IMR-90 (cell line): ENCODE measurements at regions not wholly inside any gene's neighbourhood (a gene's known extent, or its start where the extent isn't known, plus 50 kb on each side); places are given as distances from the start of the nearest gene placed in this dataset.
"Not testable (repeated sequence)": the region's sequence is repeated elsewhere in the genome, so short reads cannot be mapped to it uniquely, and the experiment has no call there.

Experiments
- ATAC-seq: fragments of 200-7000 bp; cut with Tn5 transposase; 2 replicates; pipeline ENCODE4 v1.9.1; 2020; ENCODE audit warnings: low read depth, mild to moderate bottlenecking, moderate library complexity
- BruUV-seq: library from RNA; stranded (reverse); fragments of 400-500 nt; replicated peaks from 2 replicates; lab custom pipeline; 2021; lab: Mats Ljungman, UMichigan
- CTCF ChIA-PET: fragments of 300-600 bp; formaldehyde crosslinking; extraction: SDS; loops from one replicate; lab custom pipeline; 2021; ENCODE audit warnings: antibody characterized with exemption; lab: Yijun Ruan, JAX
- POLR2A ChIA-PET: fragments of 300-600 bp; sonication (Branson Sonifier 250); formaldehyde crosslinking; loops from one replicate; lab custom pipeline; 2022; ENCODE audit warnings: antibody characterized with exemption; ENCODE audit not compliant: unreplicated experiment; lab: Charles Lee
- DNase-seq: peaks from one replicate; pipeline ENCODE4 v3.0.0; 2013
- H2AFZ ChIP-seq: replicated peaks from 2 replicates; pipeline ENCODE3; 2013; ENCODE audit warnings: low read length, mild to moderate bottlenecking; ENCODE audit not compliant: poor library complexity
- H2AK5ac ChIP-seq: 2 replicates; pipeline ENCODE4 v1.6.1; 2013; ENCODE audit warnings: low read depth, low read length, inconsistent platforms
- H2AK9ac ChIP-seq: replicated peaks from 2 replicates; pipeline ENCODE3; 2013; ENCODE audit warnings: mild to moderate bottlenecking, low read depth, low read length, moderate library complexity; ENCODE audit not compliant: poor library complexity
- H2BK120ac ChIP-seq: 2 replicates; pipeline ENCODE4 v1.6.1; 2013; ENCODE audit warnings: low read depth, low read length, inconsistent platforms
- H2BK15ac ChIP-seq: 3 replicates; pipeline ENCODE4 v1.6.1; 2013; ENCODE audit warnings: low read depth, low read length, inconsistent platforms
- H2BK20ac ChIP-seq: 2 replicates; pipeline ENCODE4 v1.6.1; 2013; ENCODE audit warnings: low read depth, mild to moderate bottlenecking, inconsistent platforms, low read length, moderate library complexity
- H2BK5ac ChIP-seq: 2 replicates; pipeline ENCODE4 v1.6.1; 2013; ENCODE audit warnings: mild to moderate bottlenecking, low read depth, low read length, inconsistent platforms; ENCODE audit not compliant: poor library complexity, severe bottlenecking
- H3K14ac ChIP-seq: replicated peaks from 2 replicates; pipeline ENCODE4 v1.6.1; 2013; ENCODE audit warnings: low read depth, low read length, inconsistent platforms
- H3K18ac ChIP-seq: 2 replicates; pipeline ENCODE4 v1.6.1; 2013; ENCODE audit warnings: low read depth, low read length, control low read depth
- H3K23ac ChIP-seq: 2 replicates; pipeline ENCODE4 v1.6.1; 2013; ENCODE audit warnings: low read depth, low read length, inconsistent platforms
- H3K27ac ChIP-seq: 2 replicates; pipeline ENCODE4 v1.5.1; 2013; ENCODE audit warnings: mild to moderate bottlenecking, control low read depth, low read length; ENCODE audit not compliant: insufficient read depth
- H3K27me3 ChIP-seq: 2 replicates; pipeline ENCODE4 v1.6.1; 2013; ENCODE audit warnings: low read length; ENCODE audit not compliant: control insufficient read depth, insufficient read depth
- H3K36me3 ChIP-seq: 2 replicates; pipeline ENCODE4 v1.6.1; 2013; ENCODE audit warnings: low read length, mixed read lengths; ENCODE audit not compliant: control insufficient read depth, insufficient read depth
- H3K4ac ChIP-seq: 2 replicates; pipeline ENCODE4 v1.6.1; 2013; ENCODE audit warnings: low read depth, low read length, inconsistent platforms
- H3K4me1 ChIP-seq: 2 replicates; pipeline ENCODE4 v1.6.1; 2013; ENCODE audit warnings: low read length, mixed read lengths; ENCODE audit not compliant: control insufficient read depth, insufficient read depth
- H3K4me2 ChIP-seq: 2 replicates; pipeline ENCODE4 v1.6.1; 2013; ENCODE audit warnings: low read depth, mild to moderate bottlenecking, control low read depth, low read length, moderate library complexity
- H3K4me3 ChIP-seq: 2 replicates; pipeline ENCODE4 v1.5.1; 2013; ENCODE audit warnings: low read depth, mild to moderate bottlenecking, control low read depth, low read length, moderate library complexity; ENCODE audit not compliant: insufficient read depth
- H3K56ac ChIP-seq: 2 replicates; pipeline ENCODE4 v1.6.1; 2013; ENCODE audit warnings: low read length, inconsistent platforms; ENCODE audit not compliant: insufficient read depth; ENCODE audit errors: extremely low read depth
- H3K79me1 ChIP-seq, 2 experiments: 2 replicates each; pipeline ENCODE4 v1.6.1; 2013; ENCODE audit warnings: low read length in 2 of 2, inconsistent platforms in 1 of 2, low read depth in 1 of 2
- H3K9ac ChIP-seq: 2 replicates; pipeline ENCODE4 v1.6.1; 2013; ENCODE audit warnings: low read depth, low read length, control low read depth
- H3K9me1 ChIP-seq: 2 replicates; pipeline ENCODE4 v1.6.1; 2013; ENCODE audit warnings: low read length, inconsistent platforms; ENCODE audit not compliant: insufficient read depth
- H3K9me3 ChIP-seq: 2 replicates; pipeline ENCODE4 v1.6.1; 2013; ENCODE audit warnings: low read length; ENCODE audit not compliant: control insufficient read depth, insufficient read depth
- H4K20me1 ChIP-seq: 2 replicates; pipeline ENCODE4 v1.6.1; 2013; ENCODE audit warnings: low read length, inconsistent platforms; ENCODE audit not compliant: insufficient read depth
- H4K5ac ChIP-seq: 2 replicates; pipeline ENCODE4 v1.6.1; 2013; ENCODE audit warnings: mild to moderate bottlenecking, low read depth, low read length, control low read depth
- H4K8ac ChIP-seq, 2 experiments: 2 replicates each; pipeline ENCODE4 v1.6.1; 2013; ENCODE audit warnings: low read depth in 2 of 2, low read length in 2 of 2, control low read depth in 1 of 2, inconsistent platforms in 1 of 2
- H4K91ac ChIP-seq: 2 replicates; pipeline ENCODE4 v1.6.1; 2013; ENCODE audit warnings: low read depth, low read length, inconsistent platforms; ENCODE audit not compliant: insufficient read depth
- FOS ChIP-seq: fragments of 150-350 bp; IDR thresholded peaks from 2 replicates; pipeline ENCODE4 v1.6.1; 2016; ENCODE audit warnings: low read depth, low read length
- whole genome bisulfite sequencing, 2 experiments: methylation state at CpG; one replicate each; pipeline versions ENCODE4 v1.1.5 to v1.1.7; 2013; ENCODE audit warnings: missing lambda C conversion rate in 2 of 2; ENCODE audit not compliant: insufficient read length in 1 of 2; ENCODE audit errors: extremely low coverage in 2 of 2; 5-methylcytosine and 5-hydroxymethylcytosine counted together
- dilution Hi-C: fragments of 300-500 bp; cut with HindIII; formaldehyde crosslinking; loops from one replicate; pipeline ENCODE4 v1.14.3; 2018; ENCODE audit warnings: low sequenced_read_pairs; ENCODE audit not compliant: unreplicated experiment
- in situ Hi-C: fragments of 300-500 bp; cut with MboI; formaldehyde crosslinking; loops from 3 replicates; pipeline ENCODE4 v1.14.3; 2019; ENCODE audit warnings: low sequenced_read_pairs, inconsistent platforms, mixed read lengths
- intact Hi-C: fragments of 100-400 bp; cut with micrococcal nuclease; formaldehyde crosslinking; loops from 2 replicates; pipeline ENCODE4 v1.10.0; 2022

- BruUV-seq, H3K56ac ChIP-seq, H3K9ac ChIP-seq, H4K8ac ChIP-seq, H2AK9ac ChIP-seq, H4K20me1 ChIP-seq, H4K5ac ChIP-seq, intact Hi-C loops, H3K4me3 ChIP-seq, POLR2A ChIA-PET, H3K9me1 ChIP-seq, H2BK15ac ChIP-seq, H4K91ac ChIP-seq, in situ Hi-C loops, H3K4ac ChIP-seq, dilution Hi-C loops, H2BK120ac ChIP-seq, H3K23ac ChIP-seq, H3K14ac ChIP-seq, H2AK5ac ChIP-seq, H3K4me1 ChIP-seq, H3K27ac ChIP-seq, H3K9me3 ChIP-seq, H3K18ac ChIP-seq, H2AFZ ChIP-seq, H2BK20ac ChIP-seq, H3K4me2 ChIP-seq, H3K27me3 ChIP-seq, H3K36me3 ChIP-seq, H3K79me1 ChIP-seq, H2BK5ac ChIP-seq, CTCF ChIA-PET: not testable (repeated sequence)
- ATAC-seq, result peak; percentile 95
- peak; percentile 31; the same call in 1 of the 2 replicates for TF ChIP-seq FOS
- no CpG with 5 or more reads among the region's 7 CpGs for WGBS, 2 experiments
- DNase-seq, result peak; percentile 69
These were observed 181.9 kb downstream of the SPATA31A6 start for GRCh38 chr9:42365244-42365945.

GRCh38 chr9:42368279-42368881 lies 184.9 kb downstream of the SPATA31A6 start:
- dilution Hi-C loops, H2BK15ac ChIP-seq, H2BK5ac ChIP-seq, H2BK120ac ChIP-seq, H3K9me1 ChIP-seq, H2AK9ac ChIP-seq, H3K36me3 ChIP-seq, H3K4ac ChIP-seq, H3K4me3 ChIP-seq, H3K27me3 ChIP-seq, H3K14ac ChIP-seq, ATAC-seq, POLR2A ChIA-PET, intact Hi-C loops, DNase-seq, H3K79me1 ChIP-seq, H3K4me2 ChIP-seq, H3K18ac ChIP-seq, H4K20me1 ChIP-seq, H3K4me1 ChIP-seq, H2AFZ ChIP-seq, BruUV-seq, H2AK5ac ChIP-seq, CTCF ChIA-PET, H3K23ac ChIP-seq, H3K9me3 ChIP-seq, H3K9ac ChIP-seq, H4K8ac ChIP-seq, in situ Hi-C loops, H2BK20ac ChIP-seq, H4K5ac ChIP-seq, H3K27ac ChIP-seq, H3K56ac ChIP-seq, H4K91ac ChIP-seq: not testable (repeated sequence)
- WGBS, 2 experiments, result no CpG with 5 or more reads among the region's 1 CpG
